Activated CD4-positive, alpha-beta memory T cell treated with anti-CD3 and anti-CD28 coated beads for 36 hours (primary cell): ENCODE measurements at regions not wholly inside any gene's neighbourhood (a gene's known extent, or its start where the extent isn't known, plus 50 kb on each side); places are given as distances from the start of the nearest gene placed in this dataset.
"Not testable (repeated sequence)": the region's sequence is repeated elsewhere in the genome, so short reads cannot be mapped to it uniquely, and the experiment has no call there.

Experiments used
- CTCF ChIA-PET: fragments of 350-600 bp; sonication (Branson Sonifier 250); formaldehyde crosslinking; loops from one replicate; lab custom pipeline; 2021; ENCODE audit warnings: antibody characterized with exemption, inconsistent platforms; lab: Charles Lee
- POLR2A ChIA-PET: fragments of 350-600 bp; sonication (Branson Sonifier 250); formaldehyde crosslinking; loops from one replicate; lab custom pipeline; 2021; ENCODE audit warnings: antibody characterized with exemption; lab: Charles Lee
- DNase-seq: peaks from one replicate; pipeline ENCODE4 v3.0.0-alpha.2; 2020
- H3K27ac Mint-ChIP-seq: one replicate; pipeline ENCODE4 v1.8.0; 2021; ENCODE audit warnings: mixed read lengths
- H3K27me3 Mint-ChIP-seq: one replicate; pipeline ENCODE4 v1.8.0; 2021; ENCODE audit warnings: mixed read lengths
- H3K36me3 Mint-ChIP-seq: one replicate; pipeline ENCODE4 v1.8.0; 2021; ENCODE audit warnings: mixed read lengths
- H3K4me1 Mint-ChIP-seq: one replicate; pipeline ENCODE4 v1.8.0; 2021; ENCODE audit warnings: low read depth, mixed read lengths
- H3K4me3 Mint-ChIP-seq: one replicate; pipeline ENCODE4 v1.8.0; 2021; ENCODE audit warnings: mild to moderate bottlenecking, mixed read lengths
- H3K9me3 Mint-ChIP-seq: one replicate; pipeline ENCODE4 v1.8.0; 2021; ENCODE audit warnings: mixed read lengths
- intact Hi-C: fragments of 100-400 bp; cut with micrococcal nuclease; formaldehyde crosslinking; loops from one replicate; pipeline ENCODE4 v1.15.1; 2023

- intact Hi-C loops = no loop called here
Observed at GRCh38 chr4:177968817-177969442, 526.7 kb upstream of the AGA start.

GRCh38 chr4:177974461-177974860, 532.2 kb upstream of the AGA start:
- H3K4me1 Mint-ChIP-seq = no peaks in the 10 kb centered on the region
- H3K27me3 Mint-ChIP-seq = no peaks in the 10 kb centered on the region
- CTCF ChIA-PET = no interaction called here
- no peaks in the 10 kb centered on the region for H3K36me3 Mint-ChIP-seq
- DNase-seq = no peak
- H3K27ac Mint-ChIP-seq = no peak overlapping the region
- POLR2A ChIA-PET = no interaction called here
- H3K9me3 Mint-ChIP-seq = no peaks in the 10 kb centered on the region
- intact Hi-C loops = no loop called here
- no peak overlapping the region for H3K4me3 Mint-ChIP-seq

More at GRCh38 chr4:177968817-177969442, 526.7 kb upstream of the AGA start:
- ChIA-PET POLR2A (interaction anchor here (0.6 kb wide), 1 partner anchor 108 kb away, joined by 3 read pairs; no protein-coding TSS in a partner anchor), CTCF (no interaction called here)
- Mint-ChIP-seq H3K4me1 (no peaks in the 10 kb centered on the region), H3K9me3 (no peaks in the 10 kb centered on the region), H3K4me3 (no peak overlapping the region), H3K27ac (no peak overlapping the region), H3K27me3 (no peaks in the 10 kb centered on the region), H3K36me3 (no peaks in the 10 kb centered on the region)
- no peak for DNase-seq

- CTCF ChIA-PET = interaction anchor here (0.5 kb wide), 1 partner anchor 11 kb away, joined by 3 read pairs; no protein-coding TSS in a partner anchor
Observed at GRCh38 chr4:177975315-177975987, 533.2 kb upstream of the AGA start.

GRCh38 chr4:177986236-177986635, 544.0 kb upstream of the AGA start:
- Mint-ChIP-seq H3K27ac (no peak overlapping the region), H3K27me3 (no peaks in the 10 kb centered on the region), H3K9me3 (no peaks in the 10 kb centered on the region), H3K4me3 (no peak overlapping the region), H3K4me1 (no peaks in the 10 kb centered on the region), H3K36me3 (no peaks in the 10 kb centered on the region)
- intact Hi-C loops = no loop called here
- no peak for DNase-seq
- CTCF ChIA-PET = interaction anchor here (0.6 to 0.7 kb wide), 2 partner anchors 11 to 736 kb away, joined by 3 read pairs; no protein-coding TSS in a partner anchor
- POLR2A ChIA-PET = no interaction called here

More at GRCh38 chr4:177975315-177975987, 533.2 kb upstream of the AGA start:
- no peaks in the 10 kb centered on the region for H3K4me1 Mint-ChIP-seq
- H3K9me3 Mint-ChIP-seq = no peaks in the 10 kb centered on the region
- H3K27me3 Mint-ChIP-seq = no peaks in the 10 kb centered on the region
- no peak for DNase-seq
- H3K27ac Mint-ChIP-seq = no peak overlapping the region
- intact Hi-C loops = no loop called here
- POLR2A ChIA-PET = no interaction called here
- H3K36me3 Mint-ChIP-seq = no peaks in the 10 kb centered on the region
- no peak overlapping the region for H3K4me3 Mint-ChIP-seq

GRCh38 chr4:177987896-177988295, 545.7 kb upstream of the AGA start:
- Mint-ChIP-seq H3K36me3 (no peaks in the 10 kb centered on the region), H3K27me3 (no peaks in the 10 kb centered on the region), H3K9me3 (no peaks in the 10 kb centered on the region), H3K4me3 (no peak overlapping the region), H3K27ac (no peak overlapping the region), H3K4me1 (no peaks in the 10 kb centered on the region)
- ChIA-PET POLR2A (no interaction called here), CTCF (no interaction called here)
- DNase-seq = no peak
- intact Hi-C loops = no loop called here

GRCh38 chr4:177989503-177990201, 547.4 kb upstream of the AGA start:
- intact Hi-C loops = no loop called here
- Mint-ChIP-seq H3K27me3 (no peaks in the 10 kb centered on the region), H3K4me3 (no peak overlapping the region), H3K27ac (no peak overlapping the region), H3K4me1 (no peaks in the 10 kb centered on the region), H3K36me3 (no peaks in the 10 kb centered on the region), H3K9me3 (no peaks in the 10 kb centered on the region)
- ChIA-PET POLR2A (no interaction called here), CTCF (no interaction called here)
- no peak for DNase-seq

- Mint-ChIP-seq H3K4me3 (no peak overlapping the region), H3K27ac (no peak overlapping the region), H3K9me3 (no peaks in the 10 kb centered on the region), H3K4me1 (no peaks in the 10 kb centered on the region), H3K27me3 (no peaks in the 10 kb centered on the region), H3K36me3 (no peaks in the 10 kb centered on the region)
- POLR2A ChIA-PET = interaction anchor here (0.5 kb wide), 1 partner anchor 95 kb away, joined by 3 read pairs; no protein-coding TSS in a partner anchor
- intact Hi-C loops = no loop called here
- no peak for DNase-seq
- CTCF ChIA-PET = no interaction called here
Observed at GRCh38 chr4:178003098-178003657, 560.9 kb upstream of the AGA start.

GRCh38 chr4:178010596-178010995, 568.4 kb upstream of the AGA start:
- ChIA-PET CTCF (no interaction called here), POLR2A (no interaction called here)
- intact Hi-C loops = no loop called here
- Mint-ChIP-seq H3K27me3 (no peaks in the 10 kb centered on the region), H3K36me3 (no peaks in the 10 kb centered on the region), H3K4me1 (no peaks in the 10 kb centered on the region), H3K9me3 (no peaks in the 10 kb centered on the region), H3K4me3 (no peak overlapping the region), H3K27ac (no peak overlapping the region)
- DNase-seq = no peak

- H3K4me1 Mint-ChIP-seq = not testable (repeated sequence)
Observed at GRCh38 chr4:178015046-178015445, 572.8 kb upstream of the AGA start.

GRCh38 chr4:178026999-178027398, 584.8 kb upstream of the AGA start:
- no peak for DNase-seq
- Mint-ChIP-seq H3K9me3 (no peaks in the 10 kb centered on the region), H3K4me3 (no peak overlapping the region), H3K27ac (no peak overlapping the region), H3K4me1 (no peaks in the 10 kb centered on the region), H3K36me3 (no peaks in the 10 kb centered on the region), H3K27me3 (no peaks in the 10 kb centered on the region)
- intact Hi-C loops = no loop called here
- ChIA-PET CTCF (no interaction called here), POLR2A (no interaction called here)

More at GRCh38 chr4:178015046-178015445, 572.8 kb upstream of the AGA start:
- intact Hi-C loops, H3K36me3 Mint-ChIP-seq, H3K27me3 Mint-ChIP-seq, H3K9me3 Mint-ChIP-seq, H3K4me3 Mint-ChIP-seq, DNase-seq, CTCF ChIA-PET, POLR2A ChIA-PET, H3K27ac Mint-ChIP-seq: not testable (repeated sequence)

GRCh38 chr4:178027796-178028195, 585.6 kb upstream of the AGA start:
- Mint-ChIP-seq H3K27me3 (no peaks in the 10 kb centered on the region), H3K9me3 (no peaks in the 10 kb centered on the region), H3K27ac (no peak overlapping the region), H3K36me3 (no peaks in the 10 kb centered on the region), H3K4me3 (no peak overlapping the region), H3K4me1 (no peaks in the 10 kb centered on the region)
- ChIA-PET POLR2A (no interaction called here), CTCF (no interaction called here)
- intact Hi-C loops = no loop called here
- DNase-seq = no peak

GRCh38 chr4:178028481-178028880, 586.2 kb upstream of the AGA start:
- CTCF ChIA-PET = no interaction called here
- DNase-seq = no peak
- no peaks in the 10 kb centered on the region for H3K9me3 Mint-ChIP-seq
- POLR2A ChIA-PET = no interaction called here
- no peaks in the 10 kb centered on the region for H3K27me3 Mint-ChIP-seq
- H3K4me1 Mint-ChIP-seq = no peaks in the 10 kb centered on the region
- intact Hi-C loops = no loop called here
- no peak overlapping the region for H3K27ac Mint-ChIP-seq
- H3K4me3 Mint-ChIP-seq = no peak overlapping the region
- no peaks in the 10 kb centered on the region for H3K36me3 Mint-ChIP-seq
